ENCODE measurements at regions not wholly inside any gene's neighbourhood (a gene's known extent, or its start where the extent isn't known, plus 50 kb on each side); places are given as distances from the start of the nearest gene placed in this dataset.

GRCh38 chr12:58593557-58594304, 326.6 kb downstream of the LRIG3 start:
- Mint-ChIP-seq H3K27me3 (ENCODE audit: low read depth) (no peaks in the 10 kb centered on the region), H3K4me1 (ENCODE audit: low read depth) (no peaks in the 10 kb centered on the region), H3K27ac (no peak overlapping the region), H3K36me3 (ENCODE audit: low read depth) (no peaks in the 10 kb centered on the region), H3K4me3 (no peak overlapping the region), H3K9me3 (no peaks in the 10 kb centered on the region)
- DNase-seq (ENCODE audit: low spot score): no peak

- Mint-ChIP-seq H3K36me3 (ENCODE audit: low read depth) (no peaks in the 10 kb centered on the region), H3K9me3 (no peaks in the 10 kb centered on the region), H3K4me3 (no peak overlapping the region), H3K27me3 (ENCODE audit: low read depth) (no peaks in the 10 kb centered on the region), H3K4me1 (ENCODE audit: low read depth) (no peaks in the 10 kb centered on the region), H3K27ac (no peak overlapping the region)
- DNase-seq (ENCODE audit: low spot score): no peak
Measured at GRCh38 chr12:58596381-58596780, 323.9 kb downstream of the LRIG3 start.

- Mint-ChIP-seq H3K27ac (no peak overlapping the region), H3K4me3 (no peak overlapping the region), H3K27me3 (ENCODE audit: low read depth) (no peaks in the 10 kb centered on the region), H3K4me1 (ENCODE audit: low read depth) (no peaks in the 10 kb centered on the region), H3K9me3 (no peaks in the 10 kb centered on the region), H3K36me3 (ENCODE audit: low read depth) (no peaks in the 10 kb centered on the region)
- no peak for DNase-seq (ENCODE audit: low spot score)
Measured at GRCh38 chr12:58601529-58601928, 318.8 kb downstream of the LRIG3 start.

GRCh38 chr12:58602179-58602578, 318.1 kb downstream of the LRIG3 start:
- Mint-ChIP-seq H3K27me3 (ENCODE audit: low read depth) (no peaks in the 10 kb centered on the region), H3K9me3 (no peaks in the 10 kb centered on the region), H3K36me3 (ENCODE audit: low read depth) (no peaks in the 10 kb centered on the region), H3K4me3 (no peak overlapping the region), H3K27ac (no peak overlapping the region), H3K4me1 (ENCODE audit: low read depth) (no peaks in the 10 kb centered on the region)
- no peak for DNase-seq (ENCODE audit: low spot score)

- H3K27me3 Mint-ChIP-seq (ENCODE audit: low read depth): no peaks in the 10 kb centered on the region
- no peaks in the 10 kb centered on the region for H3K9me3 Mint-ChIP-seq
- H3K4me1 Mint-ChIP-seq (ENCODE audit: low read depth): no peaks in the 10 kb centered on the region
- no peak for DNase-seq (ENCODE audit: low spot score)
- H3K36me3 Mint-ChIP-seq (ENCODE audit: low read depth): no peaks in the 10 kb centered on the region
- no peak overlapping the region for H3K4me3 Mint-ChIP-seq
- H3K27ac Mint-ChIP-seq: no peak overlapping the region
Measured at GRCh38 chr12:58602736-58603135, 317.6 kb downstream of the LRIG3 start.

- DNase-seq (ENCODE audit: low spot score): no peak
- Mint-ChIP-seq H3K4me1 (ENCODE audit: low read depth) (no peaks in the 10 kb centered on the region), H3K27me3 (ENCODE audit: low read depth) (no peaks in the 10 kb centered on the region), H3K27ac (no peak overlapping the region), H3K36me3 (ENCODE audit: low read depth) (no peaks in the 10 kb centered on the region), H3K9me3 (no peaks in the 10 kb centered on the region), H3K4me3 (no peak overlapping the region)
Measured at GRCh38 chr12:58607805-58608204, 312.5 kb downstream of the LRIG3 start.

GRCh38 chr12:58608711-58609110, 311.6 kb downstream of the LRIG3 start:
- no peak for DNase-seq (ENCODE audit: low spot score)
- H3K4me3 Mint-ChIP-seq: no peak overlapping the region
- no peaks in the 10 kb centered on the region for H3K9me3 Mint-ChIP-seq
- no peaks in the 10 kb centered on the region for H3K4me1 Mint-ChIP-seq (ENCODE audit: low read depth)
- H3K36me3 Mint-ChIP-seq (ENCODE audit: low read depth): no peaks in the 10 kb centered on the region
- no peaks in the 10 kb centered on the region for H3K27me3 Mint-ChIP-seq (ENCODE audit: low read depth)
- H3K27ac Mint-ChIP-seq: no peak overlapping the region

- peaks cover 4% of the 10 kb centered on the region for H3K9me3 Mint-ChIP-seq
- H3K4me1 Mint-ChIP-seq (ENCODE audit: low read depth): no peaks in the 10 kb centered on the region
Measured at GRCh38 chr12:58615047-58615446, 305.3 kb downstream of the LRIG3 start.

GRCh38 chr12:58615576-58615975, 304.7 kb downstream of the LRIG3 start:
- Mint-ChIP-seq H3K27me3 (ENCODE audit: low read depth) (no peaks in the 10 kb centered on the region), H3K4me1 (ENCODE audit: low read depth) (no peaks in the 10 kb centered on the region), H3K36me3 (ENCODE audit: low read depth) (no peaks in the 10 kb centered on the region), H3K4me3 (no peak overlapping the region), H3K27ac (no peak overlapping the region), H3K9me3 (peaks cover 4% of the 10 kb centered on the region)
- no peak for DNase-seq (ENCODE audit: low spot score)

More at GRCh38 chr12:58615047-58615446, 305.3 kb downstream of the LRIG3 start:
- DNase-seq (ENCODE audit: low spot score): no peak
- Mint-ChIP-seq H3K27ac (no peak overlapping the region), H3K4me3 (no peak overlapping the region), H3K36me3 (ENCODE audit: low read depth) (no peaks in the 10 kb centered on the region), H3K27me3 (ENCODE audit: low read depth) (no peaks in the 10 kb centered on the region)

- Mint-ChIP-seq H3K4me3 (no peak overlapping the region), H3K27ac (no peak overlapping the region), H3K27me3 (ENCODE audit: low read depth) (no peaks in the 10 kb centered on the region), H3K36me3 (ENCODE audit: low read depth) (no peaks in the 10 kb centered on the region), H3K9me3 (peaks cover 4% of the 10 kb centered on the region), H3K4me1 (ENCODE audit: low read depth) (no peaks in the 10 kb centered on the region)
- no peak for DNase-seq (ENCODE audit: low spot score)
Measured at GRCh38 chr12:58616618-58617017, 303.7 kb downstream of the LRIG3 start.

- Mint-ChIP-seq H3K36me3 (ENCODE audit: low read depth) (no peaks in the 10 kb centered on the region), H3K27ac (no peak overlapping the region), H3K4me3 (no peak overlapping the region), H3K9me3 (peaks cover 4% of the 10 kb centered on the region), H3K4me1 (ENCODE audit: low read depth) (no peaks in the 10 kb centered on the region), H3K27me3 (ENCODE audit: low read depth) (no peaks in the 10 kb centered on the region)
- DNase-seq (ENCODE audit: low spot score): no peak
Measured at GRCh38 chr12:58621126-58621525, 299.2 kb downstream of the LRIG3 start.

GRCh38 chr12:58629376-58629775, 290.9 kb downstream of the LRIG3 start:
- Mint-ChIP-seq H3K4me3 (no peak overlapping the region), H3K27me3 (ENCODE audit: low read depth) (no peaks in the 10 kb centered on the region), H3K36me3 (ENCODE audit: low read depth) (no peaks in the 10 kb centered on the region), H3K27ac (no peak overlapping the region), H3K4me1 (ENCODE audit: low read depth) (no peaks in the 10 kb centered on the region), H3K9me3 (no peaks in the 10 kb centered on the region)
- no peak for DNase-seq (ENCODE audit: low spot score)

GRCh38 chr12:58633479-58633878, 286.8 kb downstream of the LRIG3 start:
- Mint-ChIP-seq H3K36me3 (ENCODE audit: low read depth) (no peaks in the 10 kb centered on the region), H3K9me3 (peaks cover 4% of the 10 kb centered on the region), H3K4me1 (ENCODE audit: low read depth) (no peaks in the 10 kb centered on the region), H3K27ac (no peak overlapping the region), H3K4me3 (no peak overlapping the region), H3K27me3 (ENCODE audit: low read depth) (no peaks in the 10 kb centered on the region)
- DNase-seq (ENCODE audit: low spot score): no peak

- Mint-ChIP-seq H3K27ac (no peak overlapping the region), H3K4me3 (no peak overlapping the region), H3K4me1 (ENCODE audit: low read depth) (no peaks in the 10 kb centered on the region), H3K36me3 (ENCODE audit: low read depth) (no peaks in the 10 kb centered on the region), H3K9me3 (peaks cover 4% of the 10 kb centered on the region), H3K27me3 (ENCODE audit: low read depth) (no peaks in the 10 kb centered on the region)
- no peak for DNase-seq (ENCODE audit: low spot score)
Measured at GRCh38 chr12:58639318-58639934, 280.9 kb downstream of the LRIG3 start.

GRCh38 chr12:58640314-58640713, 280.0 kb downstream of the LRIG3 start:
- Mint-ChIP-seq H3K4me3 (no peak overlapping the region), H3K27me3 (ENCODE audit: low read depth) (no peaks in the 10 kb centered on the region), H3K36me3 (ENCODE audit: low read depth) (no peaks in the 10 kb centered on the region), H3K4me1 (ENCODE audit: low read depth) (no peaks in the 10 kb centered on the region), H3K27ac (no peak overlapping the region), H3K9me3 (no peaks in the 10 kb centered on the region)
- DNase-seq (ENCODE audit: low spot score): no peak

All from T-helper 2 cell treated with Interferon-gamma antibody and Interleukin-4, amounts not matched to agents 5 μg/mL and 100 μg/mL, for 36 hours (primary cell).